ENCODE measurements at regions not wholly inside any gene's neighbourhood (a gene's known extent, or its start where the extent isn't known, plus 50 kb on each side); places are given as distances from the start of the nearest gene placed in this dataset.

GRCh38 chr13:87355451-87355850, 315.7 kb upstream of the SLITRK5 start:
- H3K4ac ChIP-seq (ENCODE audit: low read depth, low read length) = no peak overlapping the region
- no peak overlapping the region for H3K56ac ChIP-seq (ENCODE audit: insufficient read length, low read depth, low read length)
- no peak overlapping the region for H4K91ac ChIP-seq (ENCODE audit: insufficient read length, low read depth, low read length)
- H2BK120ac ChIP-seq (ENCODE audit: low read depth, low read length, poor library complexity, severe bottlenecking) = no peak overlapping the region
- no peak overlapping the region for H3K4me3 Mint-ChIP-seq
- no peak overlapping the region for H3T11ph ChIP-seq (ENCODE audit: low read length)
- DNase-seq = no peak
- no peaks in the 10 kb centered on the region for H3K27me3 Mint-ChIP-seq (ENCODE audit: low read depth)
- H3K4me1 Mint-ChIP-seq = peaks cover 0 to 2% of the 10 kb centered on the region in 2 experiments; a peak in 1 of 4 replicates
- H3K9me3 Mint-ChIP-seq = peaks cover 0 to 7% of the 10 kb centered on the region in 2 experiments; a peak in 3 of 5 replicates
- H3K27ac Mint-ChIP-seq = no peak overlapping the region
- H2AK5ac ChIP-seq (ENCODE audit: insufficient read length, low read length) = no peak overlapping the region
- H2BK5ac ChIP-seq (ENCODE audit: insufficient read length, low read length) = no peak overlapping the region
- TF ChIP-seq CTCF (conservative IDR thresholded peaks at IDR 0.05) = no peak
- H3K36me3 Mint-ChIP-seq (ENCODE audit: insufficient read depth in 1 of 3, low read depth in 3 of 3) = peaks cover 0 to 11% (median 5%) of the 10 kb centered on the region in 3 experiments; a peak in 3 of 7 replicates
- H3K27ac ChIP-seq (ENCODE audit: insufficient read length, low read depth, low read length) = no peak overlapping the region
- no peak overlapping the region for H3K23ac ChIP-seq (ENCODE audit: insufficient read length, low read depth, low read length)
- no peak overlapping the region for H2BK12ac ChIP-seq (ENCODE audit: insufficient read length, low read depth, low read length)
- H4K20me1 ChIP-seq (ENCODE audit: control insufficient read depth, insufficient read depth, insufficient read length) = no peaks in the 10 kb centered on the region
- no peak overlapping the region for H3K4me2 ChIP-seq (ENCODE audit: insufficient read depth, insufficient read length, low read length)
- H3K14ac ChIP-seq (ENCODE audit: insufficient read depth, low read length) = no peak overlapping the region
- no peak overlapping the region for H2AFZ ChIP-seq (ENCODE audit: low read length)
- H2BK15ac ChIP-seq (ENCODE audit: low read depth, low read length) = no peak overlapping the region
- no peaks in the 10 kb centered on the region for H3K79me2 ChIP-seq (ENCODE audit: insufficient read depth, low read length)
- H3K18ac ChIP-seq (ENCODE audit: insufficient read length, low read depth, low read length) = no peak overlapping the region
- no peak overlapping the region for H2BK20ac ChIP-seq (ENCODE audit: low read depth, low read length, poor library complexity, severe bottlenecking)
- no peaks in the 10 kb centered on the region for H3K9me3 ChIP-seq (ENCODE audit: control insufficient read depth, low read depth, low read length)
- no peak overlapping the region for H4K5ac ChIP-seq (ENCODE audit: insufficient read length, low read depth, low read length)
- no peak overlapping the region for H3K9ac ChIP-seq (ENCODE audit: extremely low read depth, insufficient read length, low read length)
- no peaks in the 10 kb centered on the region for H3K79me1 ChIP-seq (ENCODE audit: insufficient read depth, low read depth, low read length, poor library complexity, severe bottlenecking)
- no peaks in the 10 kb centered on the region for H3K27me3 ChIP-seq (ENCODE audit: insufficient read depth, low read length)
- H3K4me1 ChIP-seq (ENCODE audit: insufficient read depth, low read length) = no peaks in the 10 kb centered on the region
- H3K23me2 ChIP-seq (ENCODE audit: insufficient read length, low read depth, low read length, poor library complexity, severe bottlenecking) = no peaks in the 10 kb centered on the region
- H4K8ac ChIP-seq (replicated peaks; ENCODE audit: insufficient read length, low read depth, low read length) = no peak overlapping the region
- WGBS (ENCODE audit: extremely low coverage, insufficient read length, low lambda C conversion rate) = no CpG with 5 or more reads among the region's 6 CpGs

Data from H9 (cell line).